Breast epithelium (tissue), 3 donors: ENCODE measurements at regions not wholly inside any gene's neighbourhood (a gene's known extent, or its start where the extent isn't known, plus 50 kb on each side); places are given as distances from the start of the nearest gene placed in this dataset.

Experiments
- POLR2A ChIP-seq: fragments of 450-650 bp; IDR thresholded peaks from one replicate; pipeline ENCODE4 v1.6.1; 2016; ENCODE audit warnings: antibody characterized with exemption, mild to moderate bottlenecking, moderate library complexity
- POLR2AphosphoS5 ChIP-seq, 3 donors: sonication (generic); formaldehyde crosslinking; IDR thresholded peaks; one replicate each; pipeline ENCODE4 v1.6.1; 2017; ENCODE audit warnings: antibody characterized with exemption in 3 of 3
- TF ChIP-seq, protein P1 (sequence below), 3 donors: fragments of 450-650 bp; IDR thresholded peaks; one replicate each; pipeline ENCODE4 v1.5.1; 2016 to 2017; ENCODE audit warnings: antibody characterized with exemption in 3 of 3, mild to moderate bottlenecking in 3 of 3, moderate library complexity in 3 of 3

DNA sequence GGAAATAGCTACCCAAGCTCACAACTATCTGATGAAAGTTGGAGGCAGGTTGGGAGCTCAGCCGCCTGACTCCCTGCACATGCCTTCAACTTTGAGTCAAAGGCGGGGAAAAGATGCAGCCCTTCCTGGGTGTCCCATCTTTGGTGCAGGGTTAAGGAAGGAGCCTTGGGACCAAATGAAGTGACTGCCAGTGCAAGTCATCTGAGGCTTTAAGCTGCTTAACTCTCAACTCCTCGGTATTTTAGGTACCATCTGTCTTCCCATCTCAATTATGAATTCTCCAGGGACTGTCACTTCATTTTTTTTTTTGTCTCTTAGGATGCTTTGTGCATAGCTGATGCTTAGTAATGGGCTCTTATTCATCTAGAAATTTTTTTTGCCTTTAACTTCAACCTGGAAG lies 408.8 kb upstream of the C2CD4B start:
- TF ChIP-seq, protein P1, sequence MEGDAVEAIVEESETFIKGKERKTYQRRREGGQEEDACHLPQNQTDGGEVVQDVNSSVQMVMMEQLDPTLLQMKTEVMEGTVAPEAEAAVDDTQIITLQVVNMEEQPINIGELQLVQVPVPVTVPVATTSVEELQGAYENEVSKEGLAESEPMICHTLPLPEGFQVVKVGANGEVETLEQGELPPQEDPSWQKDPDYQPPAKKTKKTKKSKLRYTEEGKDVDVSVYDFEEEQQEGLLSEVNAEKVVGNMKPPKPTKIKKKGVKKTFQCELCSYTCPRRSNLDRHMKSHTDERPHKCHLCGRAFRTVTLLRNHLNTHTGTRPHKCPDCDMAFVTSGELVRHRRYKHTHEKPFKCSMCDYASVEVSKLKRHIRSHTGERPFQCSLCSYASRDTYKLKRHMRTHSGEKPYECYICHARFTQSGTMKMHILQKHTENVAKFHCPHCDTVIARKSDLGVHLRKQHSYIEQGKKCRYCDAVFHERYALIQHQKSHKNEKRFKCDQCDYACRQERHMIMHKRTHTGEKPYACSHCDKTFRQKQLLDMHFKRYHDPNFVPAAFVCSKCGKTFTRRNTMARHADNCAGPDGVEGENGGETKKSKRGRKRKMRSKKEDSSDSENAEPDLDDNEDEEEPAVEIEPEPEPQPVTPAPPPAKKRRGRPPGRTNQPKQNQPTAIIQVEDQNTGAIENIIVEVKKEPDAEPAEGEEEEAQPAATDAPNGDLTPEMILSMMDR (IDR thresholded peaks at IDR 0.05), result no peak
- TF ChIP-seq POLR2AphosphoS5 (IDR thresholded peaks at IDR 0.05), result no peak
- no peak for TF ChIP-seq POLR2A
